OCI-LY3 (cell line): ENCODE measurements at regions not wholly inside any gene's neighbourhood (a gene's known extent, or its start where the extent isn't known, plus 50 kb on each side); places are given as distances from the start of the nearest gene placed in this dataset.

Source experiments
- EZH2phosphoT487 ChIP-seq: fragments of 200-600 bp; shearing (Covaris generic); IDR thresholded peaks from 2 replicates; pipeline ENCODE4 v1.6.1; 2018; ENCODE audit warnings: antibody characterized with exemption, mixed run types, low read depth
- TF ChIP-seq, protein P1 (sequence below): fragments of 200-600, 300-600 bp; sonication (generic); IDR thresholded peaks from 2 replicates; pipeline ENCODE4 v1.5.1; 2014; ENCODE audit warnings: antibody characterized with exemption, low read length, low read depth

DNA sequence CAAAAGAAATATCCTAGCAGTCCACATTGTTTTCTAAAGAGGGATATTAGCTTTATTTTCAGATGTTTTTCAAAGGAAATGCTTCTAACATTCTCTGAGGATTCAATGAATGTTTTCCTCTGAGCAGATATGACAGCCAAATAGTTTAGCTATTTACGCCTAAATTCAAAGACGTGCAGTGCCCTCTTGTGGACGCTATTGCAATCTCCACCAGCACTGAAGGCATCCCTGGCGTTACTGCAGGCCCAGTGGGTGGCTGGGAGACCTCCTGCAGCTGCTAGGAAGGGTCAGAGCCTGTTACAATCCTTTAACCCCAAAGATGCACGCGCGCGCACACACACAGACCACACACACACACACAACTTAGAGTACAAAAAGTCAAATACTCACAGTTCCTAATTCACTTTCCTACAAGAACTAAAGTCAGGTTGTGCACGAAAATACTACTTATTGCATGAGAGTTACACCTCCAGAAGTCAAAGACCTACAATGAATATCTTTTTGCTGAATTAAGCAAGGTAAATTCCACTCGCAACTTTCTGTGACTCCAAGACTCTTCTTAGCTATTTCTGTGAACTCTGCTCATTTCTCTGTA is 589.3 kb upstream of the TMEM132C start:
- TF ChIP-seq, protein P1, sequence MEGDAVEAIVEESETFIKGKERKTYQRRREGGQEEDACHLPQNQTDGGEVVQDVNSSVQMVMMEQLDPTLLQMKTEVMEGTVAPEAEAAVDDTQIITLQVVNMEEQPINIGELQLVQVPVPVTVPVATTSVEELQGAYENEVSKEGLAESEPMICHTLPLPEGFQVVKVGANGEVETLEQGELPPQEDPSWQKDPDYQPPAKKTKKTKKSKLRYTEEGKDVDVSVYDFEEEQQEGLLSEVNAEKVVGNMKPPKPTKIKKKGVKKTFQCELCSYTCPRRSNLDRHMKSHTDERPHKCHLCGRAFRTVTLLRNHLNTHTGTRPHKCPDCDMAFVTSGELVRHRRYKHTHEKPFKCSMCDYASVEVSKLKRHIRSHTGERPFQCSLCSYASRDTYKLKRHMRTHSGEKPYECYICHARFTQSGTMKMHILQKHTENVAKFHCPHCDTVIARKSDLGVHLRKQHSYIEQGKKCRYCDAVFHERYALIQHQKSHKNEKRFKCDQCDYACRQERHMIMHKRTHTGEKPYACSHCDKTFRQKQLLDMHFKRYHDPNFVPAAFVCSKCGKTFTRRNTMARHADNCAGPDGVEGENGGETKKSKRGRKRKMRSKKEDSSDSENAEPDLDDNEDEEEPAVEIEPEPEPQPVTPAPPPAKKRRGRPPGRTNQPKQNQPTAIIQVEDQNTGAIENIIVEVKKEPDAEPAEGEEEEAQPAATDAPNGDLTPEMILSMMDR, result peak; percentile 91
- TF ChIP-seq EZH2phosphoT487, result no peak
